Natural killer cell (primary cell): ENCODE measurements at regions not wholly inside any gene's neighbourhood (a gene's known extent, or its start where the extent isn't known, plus 50 kb on each side); places are given as distances from the start of the nearest gene placed in this dataset.

Experiments
- ATAC-seq, 3 donors: fragments of 150-1000 bp in 2 of 3; fragments of 200-7000 bp in 1 of 3; cut with Tn5 transposase; 1 replicate in 1 of 3; 2 replicates in 2 of 3; pipeline ENCODE4 v1.10.0; 2021; ENCODE audit warnings: mild to moderate bottlenecking in 2 of 3, moderate library complexity in 2 of 3
- DNase-seq, 2 donors: peaks; one replicate each; pipeline versions ENCODE4 v3.0.0 to v3.0.0-alpha.2; 2013 to 2021; ENCODE audit warnings: mixed read lengths in 1 of 2
- H3K27ac ChIP-seq: one replicate; pipeline ENCODE4 v1.5.1; 2013; ENCODE audit warnings: mild to moderate bottlenecking, low read length
- H3K27me3 ChIP-seq: one replicate; pipeline ENCODE4 v1.6.1; 2013; ENCODE audit warnings: low read length; ENCODE audit not compliant: control insufficient read depth, insufficient read depth
- H3K36me3 ChIP-seq: one replicate; pipeline ENCODE4 v1.6.1; 2013; ENCODE audit warnings: low read length; ENCODE audit not compliant: control insufficient read depth, insufficient read depth
- H3K4me1 ChIP-seq: one replicate; pipeline ENCODE4 v1.6.1; 2013; ENCODE audit warnings: low read length; ENCODE audit not compliant: control insufficient read depth, insufficient read depth
- H3K4me3 ChIP-seq: one replicate; pipeline ENCODE4 v1.5.1; 2013; ENCODE audit warnings: low read length
- H3K9me3 ChIP-seq: one replicate; pipeline ENCODE4 v1.6.1; 2013; ENCODE audit warnings: low read length; ENCODE audit not compliant: control insufficient read depth, insufficient read depth
- H3K27ac Mint-ChIP-seq, 2 donors: one replicate each; pipeline ENCODE4 v1.8.0; 2022; ENCODE audit warnings: mild to moderate bottlenecking in 2 of 2, mixed read lengths in 2 of 2, moderate library complexity in 1 of 2
- H3K27me3 Mint-ChIP-seq, 2 donors: one replicate each; pipeline ENCODE4 v1.8.0; 2022; ENCODE audit warnings: low read depth in 2 of 2, mixed read lengths in 2 of 2
- H3K36me3 Mint-ChIP-seq: one replicate; pipeline ENCODE4 v1.8.0; 2022; ENCODE audit warnings: mixed read lengths
- H3K4me1 Mint-ChIP-seq, 2 donors: one replicate each; pipeline ENCODE4 v1.8.0; 2022; ENCODE audit warnings: mixed read lengths in 2 of 2
- H3K4me3 Mint-ChIP-seq: one replicate; pipeline ENCODE4 v1.8.0; 2022; ENCODE audit warnings: mild to moderate bottlenecking, moderate library complexity, mixed read lengths
- H3K9me3 Mint-ChIP-seq, 2 donors: one replicate each; pipeline ENCODE4 v1.8.0; 2022; ENCODE audit warnings: mixed read lengths in 2 of 2
- WGBS: methylation state at CpG from one replicate; pipeline ENCODE4 v1.1.7; 2013; ENCODE audit warnings: missing lambda C conversion rate; ENCODE audit not compliant: insufficient coverage; 5-methylcytosine and 5-hydroxymethylcytosine counted together
- intact Hi-C: fragments of 100-400 bp; cut with micrococcal nuclease; formaldehyde crosslinking; loops from one replicate; pipeline ENCODE4 v1.14.2; 2022
- TF ChIP-seq, protein P1 (sequence below): fragments of 200-600 bp; IDR thresholded peaks from one replicate; pipeline ENCODE4 v1.8.0; 2022; ENCODE audit warnings: antibody characterized with exemption

- TF ChIP-seq, protein P1, sequence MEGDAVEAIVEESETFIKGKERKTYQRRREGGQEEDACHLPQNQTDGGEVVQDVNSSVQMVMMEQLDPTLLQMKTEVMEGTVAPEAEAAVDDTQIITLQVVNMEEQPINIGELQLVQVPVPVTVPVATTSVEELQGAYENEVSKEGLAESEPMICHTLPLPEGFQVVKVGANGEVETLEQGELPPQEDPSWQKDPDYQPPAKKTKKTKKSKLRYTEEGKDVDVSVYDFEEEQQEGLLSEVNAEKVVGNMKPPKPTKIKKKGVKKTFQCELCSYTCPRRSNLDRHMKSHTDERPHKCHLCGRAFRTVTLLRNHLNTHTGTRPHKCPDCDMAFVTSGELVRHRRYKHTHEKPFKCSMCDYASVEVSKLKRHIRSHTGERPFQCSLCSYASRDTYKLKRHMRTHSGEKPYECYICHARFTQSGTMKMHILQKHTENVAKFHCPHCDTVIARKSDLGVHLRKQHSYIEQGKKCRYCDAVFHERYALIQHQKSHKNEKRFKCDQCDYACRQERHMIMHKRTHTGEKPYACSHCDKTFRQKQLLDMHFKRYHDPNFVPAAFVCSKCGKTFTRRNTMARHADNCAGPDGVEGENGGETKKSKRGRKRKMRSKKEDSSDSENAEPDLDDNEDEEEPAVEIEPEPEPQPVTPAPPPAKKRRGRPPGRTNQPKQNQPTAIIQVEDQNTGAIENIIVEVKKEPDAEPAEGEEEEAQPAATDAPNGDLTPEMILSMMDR: no peak
- no peak overlapping the region for H3K27ac ChIP-seq
- DNase-seq (no peak), ATAC-seq (no peak)
- Mint-ChIP-seq H3K4me3 (no peak overlapping the region), H3K4me1 (peaks cover 0 to 6% of the 10 kb centered on the region in 2 donors), H3K9me3 (no peaks in the 10 kb centered on the region), H3K36me3 (no peaks in the 10 kb centered on the region), H3K27ac (no peak overlapping the region), H3K27me3 (peaks cover 0 to 5% of the 10 kb centered on the region in 2 donors)
- no peaks in the 10 kb centered on the region for H3K36me3 ChIP-seq
- WGBS: 75% methylated on average over 2 of the region's 3 CpGs
- H3K27me3 ChIP-seq: no peaks in the 10 kb centered on the region
- H3K9me3 ChIP-seq: no peaks in the 10 kb centered on the region
- intact Hi-C loops: no loop called here
- no peaks in the 10 kb centered on the region for H3K4me1 ChIP-seq
- H3K4me3 ChIP-seq: no peak overlapping the region
These were observed 68.1 kb upstream of the OGFRL1 start for GRCh38 chr6:71220466-71220865.

GRCh38 chr6:71222671-71223070 lies 65.9 kb upstream of the OGFRL1 start:
- no peaks in the 10 kb centered on the region for H3K36me3 ChIP-seq
- H3K4me1 ChIP-seq: no peaks in the 10 kb centered on the region
- Mint-ChIP-seq H3K9me3 (no peaks in the 10 kb centered on the region), H3K4me1 (peaks cover 0 to 6% of the 10 kb centered on the region in 2 donors), H3K4me3 (no peak overlapping the region), H3K27ac (no peak overlapping the region), H3K27me3 (peaks cover 0 to 8% of the 10 kb centered on the region in 2 donors), H3K36me3 (no peaks in the 10 kb centered on the region)
- intact Hi-C loops: no loop called here
- H3K4me3 ChIP-seq: no peak overlapping the region
- H3K9me3 ChIP-seq: no peaks in the 10 kb centered on the region
- TF ChIP-seq, protein P1: no peak
- ATAC-seq (no peak), DNase-seq (no peak)
- no peak overlapping the region for H3K27ac ChIP-seq
- H3K27me3 ChIP-seq: no peaks in the 10 kb centered on the region
- 38% methylated on average over 3 of the region's 4 CpGs for WGBS

DNA sequence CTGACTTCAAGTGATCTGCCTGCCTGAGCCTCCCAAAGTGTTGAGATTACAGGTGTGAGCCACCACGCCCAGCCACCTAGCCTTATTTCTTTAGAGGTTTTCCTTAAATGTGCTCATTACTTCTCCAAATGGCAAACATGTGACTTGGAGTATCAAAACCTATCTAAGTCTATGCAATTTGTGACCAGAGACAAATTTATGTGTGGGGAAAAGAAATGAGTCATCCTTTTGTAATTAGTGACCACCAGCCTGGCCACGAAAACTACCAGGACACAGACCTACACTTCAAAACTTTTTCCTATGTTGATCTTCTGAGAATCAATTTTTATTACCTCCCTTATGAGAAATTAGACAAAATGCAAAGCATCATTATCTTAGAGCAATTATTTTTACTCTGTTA lies 64.6 kb upstream of the OGFRL1 start:
- DNase-seq (no peak), ATAC-seq (no peak)
- Mint-ChIP-seq H3K36me3 (no peaks in the 10 kb centered on the region), H3K27ac (no peak overlapping the region), H3K27me3 (peaks cover 0 to 4% of the 10 kb centered on the region in 2 donors), H3K4me1 (peaks cover 7 to 14% of the 10 kb centered on the region in 2 donors), H3K9me3 (no peaks in the 10 kb centered on the region), H3K4me3 (no peak overlapping the region)
- H3K36me3 ChIP-seq: no peaks in the 10 kb centered on the region
- no peaks in the 10 kb centered on the region for H3K27me3 ChIP-seq
- H3K9me3 ChIP-seq: no peaks in the 10 kb centered on the region
- peaks cover under 1% of the 10 kb centered on the region for H3K4me1 ChIP-seq
- 75% methylated on average over 2 of the region's 2 CpGs for WGBS
- no peak overlapping the region for H3K27ac ChIP-seq
- TF ChIP-seq, protein P1: no peak
- no peak overlapping the region for H3K4me3 ChIP-seq
- intact Hi-C loops: no loop called here

- WGBS: no CpG with 5 or more reads among the region's 1 CpG
- intact Hi-C loops: no loop called here
- H3K9me3 ChIP-seq: no peaks in the 10 kb centered on the region
- Mint-ChIP-seq H3K4me3 (no peak overlapping the region), H3K27me3 (peaks cover 0 to 4% of the 10 kb centered on the region in 2 donors), H3K27ac (no peak overlapping the region), H3K4me1 (peaks cover 14 to 17% of the 10 kb centered on the region in 2 donors), H3K36me3 (no peaks in the 10 kb centered on the region), H3K9me3 (no peaks in the 10 kb centered on the region)
- H3K36me3 ChIP-seq: no peaks in the 10 kb centered on the region
- no peak overlapping the region for H3K27ac ChIP-seq
- peaks cover 7% of the 10 kb centered on the region for H3K4me1 ChIP-seq
- ATAC-seq: no peak
- DNase-seq: no peak
- no peak overlapping the region for H3K4me3 ChIP-seq
- TF ChIP-seq, protein P1: no peak
- no peaks in the 10 kb centered on the region for H3K27me3 ChIP-seq
These were observed 62.5 kb upstream of the OGFRL1 start for GRCh38 chr6:71226151-71226550.
